C4-2B (cell line): ENCODE measurements at regions not wholly inside any gene's neighbourhood (a gene's known extent, or its start where the extent isn't known, plus 50 kb on each side); places are given as distances from the start of the nearest gene placed in this dataset.

Source experiments
- CTCF ChIP-seq: fragments of 450-650 bp; conservative IDR thresholded peaks from 2 replicates; pipeline ENCODE4 v1.5.1; 2017; ENCODE audit warnings: mild to moderate bottlenecking
- ZFX ChIP-seq: fragments of 450-650 bp; IDR thresholded peaks from 2 replicates; pipeline ENCODE4 v1.6.1; 2017

- no peak for TF ChIP-seq CTCF
- no peak for TF ChIP-seq ZFX
Observed at GRCh38 chr4:163701916-163702315, 207.4 kb downstream of the TMA16 start.
